Esophagus squamous epithelium (tissue), 5 donors: ENCODE measurements at regions not wholly inside any gene's neighbourhood (a gene's known extent, or its start where the extent isn't known, plus 50 kb on each side); places are given as distances from the start of the nearest gene placed in this dataset.

Source experiments
- DNase-seq: peaks from one replicate; lab custom pipeline; 2025; lab: John Stamatoyannopoulos, UW
- H3K27ac ChIP-seq, 4 donors: fragments of 200-600 bp; sonication (generic); one replicate each; pipeline ENCODE4 v1.5.1; 2016 to 2019; ENCODE audit warnings: mild to moderate bottlenecking in 1 of 4
- H3K27me3 ChIP-seq, 4 donors: fragments of 200-600 bp; sonication (generic); 1 replicate in 3 of 4; 2 replicates in 1 of 4; pipeline versions ENCODE4 v1.5.1 to v1.6.0; 2017 to 2021; ENCODE audit warnings: antibody characterized with exemption in 1 of 4
- H3K36me3 ChIP-seq, 3 donors: fragments of 200-600 bp; sonication (generic); one replicate each; pipeline ENCODE4 v1.5.1; 2016 to 2019
- H3K4me1 ChIP-seq, 3 donors: fragments of 200-600 bp; sonication (generic); one replicate each; pipeline ENCODE4 v1.5.1; 2017 to 2019
- H3K4me3 ChIP-seq, 4 donors: fragments of 200-600 bp; sonication (generic); 1 replicate in 3 of 4; 2 replicates in 1 of 4; pipeline ENCODE4 v1.5.1; 2016 to 2019; ENCODE audit warnings: mild to moderate bottlenecking in 2 of 4, moderate library complexity in 1 of 4
- H3K9me3 ChIP-seq, 3 donors: fragments of 200-600 bp; sonication (generic); one replicate each; pipeline ENCODE4 v1.5.1; 2016 to 2019
- POLR2A ChIP-seq, 4 donors: fragments of 450-650 bp; IDR thresholded peaks; one replicate each; pipeline ENCODE4 v1.6.1; 2017; ENCODE audit warnings: antibody characterized with exemption in 4 of 4, mild to moderate bottlenecking in 4 of 4, moderate library complexity in 3 of 4
- WGBS, 2 donors: methylation state at CpG; one replicate each; pipeline ENCODE4 v1.1.5; 2018; 5-methylcytosine and 5-hydroxymethylcytosine counted together
- intact Hi-C: fragments of 100-400 bp; cut with DNase I; formaldehyde crosslinking; loops from one replicate; pipeline ENCODE4 v1.15.0; 2022
- TF ChIP-seq, protein P1 (sequence below), 6 experiments: fragments of 450-650 bp in 4 of 6; fragments of 200-600 bp in 2 of 6; sonication (generic) in 2 of 6; IDR thresholded peaks; one replicate each; pipeline ENCODE4 v1.5.1; 2016 to 2019; ENCODE audit warnings: antibody characterized with exemption in 6 of 6, mild to moderate bottlenecking in 4 of 6, moderate library complexity in 4 of 6
- donor health status: DM: yes; HTN: yes; CAD: no.

DNA sequence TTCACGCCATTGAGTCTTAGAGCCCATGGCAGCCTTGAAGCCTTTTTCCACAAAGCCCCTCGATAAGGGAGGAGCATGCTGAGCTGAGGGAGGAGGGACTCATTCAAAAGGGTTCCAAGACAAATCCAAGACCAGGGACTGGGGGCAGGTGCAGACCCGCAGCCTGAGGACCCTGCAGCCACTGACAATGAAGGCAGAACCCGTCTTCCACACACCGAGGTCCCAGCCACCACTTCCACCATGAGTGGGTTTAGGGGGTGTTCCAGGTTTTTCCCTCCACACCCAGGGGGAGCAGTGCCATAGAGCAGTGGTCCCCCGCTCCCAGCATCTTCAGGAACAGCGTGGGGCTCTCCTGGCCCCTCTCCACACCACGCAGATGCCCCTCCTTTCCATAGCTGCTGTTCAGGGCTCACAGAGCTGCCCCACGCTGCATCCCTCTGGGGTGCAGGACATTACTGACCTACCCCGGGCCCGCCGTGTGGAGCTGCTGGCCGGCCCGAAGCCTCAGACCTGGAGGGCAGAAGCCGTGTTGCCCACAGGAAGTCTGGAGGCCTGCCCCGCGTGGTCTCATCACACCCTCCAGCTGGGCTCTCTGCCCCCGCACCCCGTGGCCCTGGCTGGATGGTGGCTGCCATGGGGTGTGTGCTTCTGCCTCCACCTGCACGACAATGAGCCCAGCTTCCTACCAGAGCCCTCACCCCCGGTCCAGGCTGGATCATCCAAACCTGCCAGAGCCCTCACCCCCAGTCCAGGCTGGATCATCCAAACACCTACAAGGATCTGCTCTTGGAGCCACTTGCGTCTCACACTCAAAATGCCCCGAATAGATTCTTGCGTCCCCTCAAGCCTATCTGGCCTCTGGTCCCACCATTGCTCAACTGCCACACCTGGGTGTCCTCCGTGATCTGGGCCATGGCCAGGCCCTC is 220.0 kb upstream of the TCERG1L start:
- TF ChIP-seq, protein P1, sequence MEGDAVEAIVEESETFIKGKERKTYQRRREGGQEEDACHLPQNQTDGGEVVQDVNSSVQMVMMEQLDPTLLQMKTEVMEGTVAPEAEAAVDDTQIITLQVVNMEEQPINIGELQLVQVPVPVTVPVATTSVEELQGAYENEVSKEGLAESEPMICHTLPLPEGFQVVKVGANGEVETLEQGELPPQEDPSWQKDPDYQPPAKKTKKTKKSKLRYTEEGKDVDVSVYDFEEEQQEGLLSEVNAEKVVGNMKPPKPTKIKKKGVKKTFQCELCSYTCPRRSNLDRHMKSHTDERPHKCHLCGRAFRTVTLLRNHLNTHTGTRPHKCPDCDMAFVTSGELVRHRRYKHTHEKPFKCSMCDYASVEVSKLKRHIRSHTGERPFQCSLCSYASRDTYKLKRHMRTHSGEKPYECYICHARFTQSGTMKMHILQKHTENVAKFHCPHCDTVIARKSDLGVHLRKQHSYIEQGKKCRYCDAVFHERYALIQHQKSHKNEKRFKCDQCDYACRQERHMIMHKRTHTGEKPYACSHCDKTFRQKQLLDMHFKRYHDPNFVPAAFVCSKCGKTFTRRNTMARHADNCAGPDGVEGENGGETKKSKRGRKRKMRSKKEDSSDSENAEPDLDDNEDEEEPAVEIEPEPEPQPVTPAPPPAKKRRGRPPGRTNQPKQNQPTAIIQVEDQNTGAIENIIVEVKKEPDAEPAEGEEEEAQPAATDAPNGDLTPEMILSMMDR (IDR thresholded peaks at IDR 0.05): no peak
- no peak for TF ChIP-seq POLR2A (IDR thresholded peaks at IDR 0.05)
- WGBS, 2 donors: 86 to 87% methylated on average over 13 to 15 of the region's 25 CpGs
- Histone ChIP-seq H3K27me3 (peaks cover 0 to 1% (median 0%) of the 10 kb centered on the region in 4 donors), H3K9me3 (no peaks in the 10 kb centered on the region), H3K4me3 (no peak overlapping the region), H3K27ac (no peak overlapping the region), H3K36me3 (no peaks in the 10 kb centered on the region), H3K4me1 (no peaks in the 10 kb centered on the region)
- intact Hi-C loops: no loop called here
- DNase-seq: no peak

DNA sequence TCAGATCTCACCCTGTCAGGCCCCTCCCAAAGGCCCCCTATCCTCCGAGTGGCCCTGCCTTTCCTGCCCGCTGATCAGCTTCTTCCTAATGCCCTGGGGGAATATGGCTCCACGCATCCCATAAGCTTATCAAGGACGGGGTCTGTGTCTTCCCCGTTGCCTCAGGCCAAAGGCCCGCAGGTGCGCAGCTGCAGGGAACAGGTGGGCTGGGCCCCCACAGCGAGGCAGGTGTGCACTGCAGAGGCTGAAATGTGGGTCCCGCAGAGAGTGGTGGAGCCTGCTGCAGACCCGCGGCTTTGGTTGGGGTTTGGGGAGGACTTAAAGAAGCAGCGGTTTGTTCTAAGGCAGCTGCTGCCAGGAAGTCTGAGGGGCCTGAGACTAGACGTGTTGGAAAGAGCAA is 220.8 kb upstream of the TCERG1L start:
- peaks cover 0 to 5% (median 0%) of the 10 kb centered on the region in 4 donors for H3K27me3 ChIP-seq
- TF ChIP-seq, protein P1 (IDR thresholded peaks at IDR 0.05): no peak
- no peak for TF ChIP-seq POLR2A (IDR thresholded peaks at IDR 0.05)
- H3K4me3 ChIP-seq: no peak overlapping the region
- H3K36me3 ChIP-seq: no peaks in the 10 kb centered on the region
- 53 to 77% methylated on average over 4 to 6 of the region's 13 CpGs for WGBS, 2 donors
- no peaks in the 10 kb centered on the region for H3K9me3 ChIP-seq
- no peak overlapping the region for H3K27ac ChIP-seq
- H3K4me1 ChIP-seq: no peaks in the 10 kb centered on the region
- intact Hi-C loops: no loop called here
- DNase-seq: no peak

DNA sequence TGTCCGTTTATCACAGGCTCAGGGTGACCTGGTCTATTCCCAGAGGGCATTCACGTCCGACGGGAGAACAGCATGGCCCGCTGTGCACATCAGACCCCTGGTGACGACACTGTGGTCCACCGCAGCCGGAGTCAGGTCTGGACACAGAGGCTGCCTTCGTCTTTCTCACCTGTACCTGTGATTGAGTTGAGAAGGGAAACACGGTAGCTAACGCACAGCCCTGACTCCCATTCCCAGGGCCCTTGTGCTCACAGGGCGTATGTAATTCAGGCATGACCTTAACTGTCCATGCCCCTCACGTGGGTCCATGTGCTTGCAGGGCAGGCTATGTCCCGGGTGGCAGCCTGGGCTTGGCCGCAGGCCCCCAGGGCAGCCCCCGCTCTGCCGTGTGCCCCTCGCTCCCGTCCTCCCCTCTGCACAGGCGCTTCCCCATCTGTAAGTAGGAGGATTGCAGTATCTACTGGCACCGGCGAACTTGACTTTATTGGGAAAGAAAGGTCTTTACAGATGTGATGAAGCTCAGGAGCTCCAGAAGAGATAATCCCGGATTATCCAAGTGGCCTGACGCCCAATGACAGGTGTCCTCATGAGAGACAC is 221.3 kb upstream of the TCERG1L start:
- H3K4me3 ChIP-seq: no peak overlapping the region
- H3K9me3 ChIP-seq: no peaks in the 10 kb centered on the region
- no peak for DNase-seq
- 95% methylated on average over 4 to 15 of the region's 24 CpGs for WGBS, 2 donors
- no peaks in the 10 kb centered on the region for H3K36me3 ChIP-seq
- H3K27ac ChIP-seq: no peak overlapping the region
- H3K4me1 ChIP-seq: no peaks in the 10 kb centered on the region
- TF ChIP-seq, protein P1 (IDR thresholded peaks at IDR 0.05): no peak
- TF ChIP-seq POLR2A (IDR thresholded peaks at IDR 0.05): no peak
- peaks cover 0 to 5% (median 0%) of the 10 kb centered on the region in 4 donors for H3K27me3 ChIP-seq
- intact Hi-C loops: no loop called here

DNA sequence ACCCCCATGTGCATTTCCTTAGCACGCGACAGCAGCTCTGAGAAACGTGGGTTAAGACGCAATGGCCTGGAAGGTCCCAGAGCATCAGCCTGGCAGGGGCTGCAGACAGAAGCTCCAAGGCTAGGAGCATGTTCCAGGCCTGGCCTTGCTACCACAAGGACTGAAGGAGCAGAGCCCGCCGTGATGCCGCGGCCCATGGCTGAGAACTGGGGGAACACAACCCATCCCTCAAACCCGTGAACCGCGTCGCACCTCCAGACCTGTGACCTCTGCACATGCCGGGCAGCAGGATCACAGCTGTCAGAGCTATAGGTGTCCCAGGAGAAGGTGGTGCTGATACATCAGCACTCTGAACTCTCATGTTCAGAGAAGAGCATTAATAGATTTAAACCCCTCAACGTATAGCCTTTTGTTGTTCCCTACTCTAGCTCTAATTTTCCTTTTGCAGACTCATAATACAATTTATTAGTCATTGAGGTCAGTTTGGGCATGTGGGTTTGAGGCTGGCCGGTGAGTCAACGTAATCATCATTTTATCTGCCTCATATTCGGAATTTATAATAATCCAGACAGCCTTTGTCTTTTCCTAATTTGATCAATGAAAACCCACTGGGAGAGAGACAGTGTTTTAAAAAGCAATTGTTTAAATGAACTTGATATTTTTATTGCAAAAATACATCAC is 222.5 kb upstream of the TCERG1L start:
- TF ChIP-seq, protein P1 (IDR thresholded peaks at IDR 0.05): no peak
- no peak for TF ChIP-seq POLR2A (IDR thresholded peaks at IDR 0.05)
- Histone ChIP-seq H3K27ac (no peak overlapping the region), H3K36me3 (no peaks in the 10 kb centered on the region), H3K27me3 (peaks cover 0 to 5% (median 0%) of the 10 kb centered on the region in 4 donors), H3K4me3 (no peak overlapping the region), H3K9me3 (no peaks in the 10 kb centered on the region), H3K4me1 (no peaks in the 10 kb centered on the region)
- WGBS, 2 donors: 76 to 88% methylated on average over 10 to 13 of the region's 17 CpGs
- intact Hi-C loops: no loop called here
- DNase-seq: no peak
